ENCODE measurements at regions not wholly inside any gene's neighbourhood (a gene's known extent, or its start where the extent isn't known, plus 50 kb on each side); places are given as distances from the start of the nearest gene placed in this dataset.
A peak's percentile ranks its signal among the peaks of the same experiment; 100 is the strongest.

- no peaks in the 10 kb centered on the region for H3K9me3 ChIP-seq (ENCODE audit: control insufficient read depth, insufficient read depth, low read depth, low read length)
- H3K79me2 ChIP-seq (ENCODE audit: control insufficient read depth, insufficient read depth, low read length), result no peaks in the 10 kb centered on the region
- H3K27ac ChIP-seq (ENCODE audit: insufficient read depth, low read length), result no peak overlapping the region
- no peak overlapping the region for H3K9ac ChIP-seq (ENCODE audit: insufficient read depth, low read length)
- no peak overlapping the region for H3K4me2 ChIP-seq (ENCODE audit: extremely low read depth, insufficient read depth, low read length)
- no peak for DNase-seq (ENCODE audit: low read depth in 2 of 2)
- TF ChIP-seq CTCF (conservative IDR thresholded peaks at IDR 0.05 in 1 of 2, IDR thresholded peaks at IDR 0.05 in 1 of 2; ENCODE audit: low read depth in 1 of 2, low read length in 2 of 2), result no peak
- no peak for TF ChIP-seq EZH2 (IDR thresholded peaks at IDR 0.05; ENCODE audit: low read length, missing control alignments)
- no peaks in the 10 kb centered on the region for H3K4me1 ChIP-seq (ENCODE audit: control insufficient read depth, extremely low read depth, insufficient read depth, low read length)
- no peak overlapping the region for H2AFZ ChIP-seq (ENCODE audit: low read length)
- H3K27me3 ChIP-seq (ENCODE audit: control insufficient read depth, insufficient read depth, low read length), result no peaks in the 10 kb centered on the region
- no peaks in the 10 kb centered on the region for H4K20me1 ChIP-seq (ENCODE audit: control insufficient read depth, extremely low read depth, insufficient read depth, low read length)
- H3K36me3 ChIP-seq (ENCODE audit: control insufficient read depth, insufficient read depth, low read length), result no peaks in the 10 kb centered on the region
- no peak overlapping the region for H3K4me3 ChIP-seq (replicated peaks in 1 of 4; ENCODE audit: control extremely low read depth in 1 of 4, insufficient read depth in 1 of 4, low read depth in 3 of 4, low read length in 4 of 4)
These were observed 527.3 kb downstream of the GABRG1 start for GRCh38 chr4:45596379-45597101.

GRCh38 chr4:45580334-45580733 is 543.5 kb downstream of the GABRG1 start:
- H3K4me3 ChIP-seq (replicated peaks in 1 of 4; ENCODE audit: control extremely low read depth in 1 of 4, insufficient read depth in 1 of 4, low read depth in 3 of 4, low read length in 4 of 4), result no peak overlapping the region
- H4K20me1 ChIP-seq (ENCODE audit: control insufficient read depth, extremely low read depth, insufficient read depth, low read length), result no peaks in the 10 kb centered on the region
- H3K4me2 ChIP-seq (ENCODE audit: extremely low read depth, insufficient read depth, low read length), result no peak overlapping the region
- no peak overlapping the region for H3K27ac ChIP-seq (ENCODE audit: insufficient read depth, low read length)
- no peaks in the 10 kb centered on the region for H3K9me3 ChIP-seq (ENCODE audit: control insufficient read depth, insufficient read depth, low read depth, low read length)
- no peak overlapping the region for H2AFZ ChIP-seq (ENCODE audit: low read length)
- TF ChIP-seq EZH2 (IDR thresholded peaks at IDR 0.05; ENCODE audit: low read length, missing control alignments) (no peak), CTCF (conservative IDR thresholded peaks at IDR 0.05 in 1 of 2, IDR thresholded peaks at IDR 0.05 in 1 of 2; ENCODE audit: low read depth in 1 of 2, low read length in 2 of 2) (no peak)
- no peaks in the 10 kb centered on the region for H3K4me1 ChIP-seq (ENCODE audit: control insufficient read depth, extremely low read depth, insufficient read depth, low read length)
- no peaks in the 10 kb centered on the region for H3K36me3 ChIP-seq (ENCODE audit: control insufficient read depth, insufficient read depth, low read length)
- no peaks in the 10 kb centered on the region for H3K79me2 ChIP-seq (ENCODE audit: control insufficient read depth, insufficient read depth, low read length)
- H3K9ac ChIP-seq (ENCODE audit: insufficient read depth, low read length), result no peak overlapping the region
- no peaks in the 10 kb centered on the region for H3K27me3 ChIP-seq (ENCODE audit: control insufficient read depth, insufficient read depth, low read length)
- DNase-seq (ENCODE audit: low read depth in 2 of 2), result peak in 1 of 2 donors; percentile 11

GRCh38 chr4:45578874-45579273 is 545.0 kb downstream of the GABRG1 start:
- no peaks in the 10 kb centered on the region for H3K27me3 ChIP-seq (ENCODE audit: control insufficient read depth, insufficient read depth, low read length)
- H2AFZ ChIP-seq (ENCODE audit: low read length), result no peak overlapping the region
- no peak overlapping the region for H3K27ac ChIP-seq (ENCODE audit: insufficient read depth, low read length)
- no peak overlapping the region for H3K4me3 ChIP-seq (replicated peaks in 1 of 4; ENCODE audit: control extremely low read depth in 1 of 4, insufficient read depth in 1 of 4, low read depth in 3 of 4, low read length in 4 of 4)
- no peak for DNase-seq (ENCODE audit: low read depth in 2 of 2)
- H3K9me3 ChIP-seq (ENCODE audit: control insufficient read depth, insufficient read depth, low read depth, low read length), result no peaks in the 10 kb centered on the region
- no peaks in the 10 kb centered on the region for H3K36me3 ChIP-seq (ENCODE audit: control insufficient read depth, insufficient read depth, low read length)
- H3K9ac ChIP-seq (ENCODE audit: insufficient read depth, low read length), result no peak overlapping the region
- H4K20me1 ChIP-seq (ENCODE audit: control insufficient read depth, extremely low read depth, insufficient read depth, low read length), result no peaks in the 10 kb centered on the region
- no peak for TF ChIP-seq EZH2 (IDR thresholded peaks at IDR 0.05; ENCODE audit: low read length, missing control alignments)
- no peak for TF ChIP-seq CTCF (conservative IDR thresholded peaks at IDR 0.05 in 1 of 2, IDR thresholded peaks at IDR 0.05 in 1 of 2; ENCODE audit: low read depth in 1 of 2, low read length in 2 of 2)
- H3K4me1 ChIP-seq (ENCODE audit: control insufficient read depth, extremely low read depth, insufficient read depth, low read length), result no peaks in the 10 kb centered on the region
- no peaks in the 10 kb centered on the region for H3K79me2 ChIP-seq (ENCODE audit: control insufficient read depth, insufficient read depth, low read length)
- no peak overlapping the region for H3K4me2 ChIP-seq (ENCODE audit: extremely low read depth, insufficient read depth, low read length)

All from fibroblast of lung (primary cell).